Gastrocnemius medialis (tissue), 4 donors: ENCODE measurements at regions not wholly inside any gene's neighbourhood (a gene's known extent, or its start where the extent isn't known, plus 50 kb on each side); places are given as distances from the start of the nearest gene placed in this dataset.

Experiments
- ATAC-seq, 2 donors: fragments of 150-250 bp; one replicate each; pipeline ENCODE4 v1.9.1; 2016
- DNase-seq, 2 donors: peaks; one replicate each; pipeline ENCODE4 v3.0.0-alpha.2; 2019
- H3K27ac ChIP-seq, 4 donors: fragments of 200-600 bp; sonication (generic); 1 replicate in 1 of 4; 2 replicates in 3 of 4; pipeline ENCODE4 v1.5.1; 2016 to 2018; ENCODE audit warnings: mild to moderate bottlenecking in 2 of 4, moderate library complexity in 1 of 4
- H3K27me3 ChIP-seq, 3 donors: fragments of 200-600 bp; sonication (generic) in 2 of 3; 1 replicate in 1 of 3; 2 replicates in 2 of 3; pipeline versions ENCODE4 v1.5.1 to v1.6.0; 2016 to 2019; ENCODE audit warnings: mild to moderate bottlenecking in 1 of 3, moderate library complexity in 1 of 3
- H3K36me3 ChIP-seq, 2 donors: fragments of 200-600 bp; sonication (generic) in 1 of 2; one replicate each; pipeline ENCODE4 v1.5.1; 2017 to 2018
- H3K4me1 ChIP-seq, 2 donors: fragments of 200-600 bp; sonication (generic) in 1 of 2; one replicate each; pipeline ENCODE4 v1.5.1; 2016 to 2017; ENCODE audit warnings: mild to moderate bottlenecking in 2 of 2
- H3K4me3 ChIP-seq, 4 donors: fragments of 200-600 bp; sonication (generic) in 3 of 4; 1 replicate in 1 of 4; 2 replicates in 3 of 4; pipeline ENCODE4 v1.5.1; 2016 to 2019; ENCODE audit warnings: mild to moderate bottlenecking in 2 of 4
- H3K9me3 ChIP-seq, 3 donors: fragments of 200-600 bp; sonication (generic) in 2 of 3; 1 replicate in 1 of 3; 2 replicates in 2 of 3; pipeline ENCODE4 v1.5.1; 2016 to 2019
- POLR2A ChIP-seq, 2 donors: fragments of 450-650 bp; IDR thresholded peaks; one replicate each; pipeline ENCODE4 v1.6.1; 2017; ENCODE audit warnings: antibody characterized with exemption in 2 of 2, mild to moderate bottlenecking in 2 of 2, moderate library complexity in 2 of 2
- in situ Hi-C, 4 donors: fragments of 200-750 bp; cut with MboI; loops; one replicate each; pipeline versions ENCODE4 v1.15.0 to v1.8.0; 2017; ENCODE audit warnings: low sequenced_read_pairs in 4 of 4
- intact Hi-C: fragments of 100-400 bp; cut with DNase I; formaldehyde crosslinking; loops from one replicate; pipeline ENCODE4 v1.15.1; 2023; ENCODE audit warnings: low total_unique reads
- TF ChIP-seq, protein P1 (sequence below), 5 experiments: fragments of 450-650 bp in 3 of 5; fragments of 200-600 bp in 2 of 5; sonication (generic) in 2 of 5; IDR thresholded peaks in 4 of 5; conservative IDR thresholded peaks in 1 of 5; 1 replicate in 4 of 5; 2 replicates in 1 of 5; pipeline ENCODE4 v1.5.1; 2016 to 2019; ENCODE audit warnings: antibody characterized with exemption in 5 of 5, mild to moderate bottlenecking in 3 of 5, moderate library complexity in 3 of 5

DNA sequence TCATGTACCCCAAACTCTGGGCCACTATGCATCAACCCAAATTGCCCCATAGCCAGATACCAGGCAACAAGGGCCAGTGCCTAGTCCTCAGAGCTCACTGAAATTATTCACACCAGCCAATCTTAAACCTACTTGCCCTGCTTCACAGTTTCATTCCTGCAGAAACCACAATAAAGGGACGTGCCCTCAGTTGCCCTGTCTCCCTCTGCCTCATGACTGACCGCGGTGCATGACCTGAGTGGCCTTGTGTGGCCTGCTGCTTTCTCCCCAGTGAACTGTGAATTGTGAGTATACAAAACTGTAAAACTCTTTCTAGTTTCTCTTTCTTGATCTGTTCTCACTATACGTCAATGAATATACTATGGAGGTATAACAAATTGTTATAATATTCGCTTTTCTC is 490.9 kb upstream of the MIS18BP1 start:
- no peaks in the 10 kb centered on the region for H3K27me3 ChIP-seq
- in situ Hi-C loops (no loop called here), intact Hi-C loops (no loop called here)
- H3K36me3 ChIP-seq: no peaks in the 10 kb centered on the region
- no peak for DNase-seq
- no peaks in the 10 kb centered on the region for H3K4me1 ChIP-seq
- no peak overlapping the region for H3K27ac ChIP-seq
- no peak overlapping the region for H3K4me3 ChIP-seq
- ATAC-seq: no peak
- TF ChIP-seq, protein P1, sequence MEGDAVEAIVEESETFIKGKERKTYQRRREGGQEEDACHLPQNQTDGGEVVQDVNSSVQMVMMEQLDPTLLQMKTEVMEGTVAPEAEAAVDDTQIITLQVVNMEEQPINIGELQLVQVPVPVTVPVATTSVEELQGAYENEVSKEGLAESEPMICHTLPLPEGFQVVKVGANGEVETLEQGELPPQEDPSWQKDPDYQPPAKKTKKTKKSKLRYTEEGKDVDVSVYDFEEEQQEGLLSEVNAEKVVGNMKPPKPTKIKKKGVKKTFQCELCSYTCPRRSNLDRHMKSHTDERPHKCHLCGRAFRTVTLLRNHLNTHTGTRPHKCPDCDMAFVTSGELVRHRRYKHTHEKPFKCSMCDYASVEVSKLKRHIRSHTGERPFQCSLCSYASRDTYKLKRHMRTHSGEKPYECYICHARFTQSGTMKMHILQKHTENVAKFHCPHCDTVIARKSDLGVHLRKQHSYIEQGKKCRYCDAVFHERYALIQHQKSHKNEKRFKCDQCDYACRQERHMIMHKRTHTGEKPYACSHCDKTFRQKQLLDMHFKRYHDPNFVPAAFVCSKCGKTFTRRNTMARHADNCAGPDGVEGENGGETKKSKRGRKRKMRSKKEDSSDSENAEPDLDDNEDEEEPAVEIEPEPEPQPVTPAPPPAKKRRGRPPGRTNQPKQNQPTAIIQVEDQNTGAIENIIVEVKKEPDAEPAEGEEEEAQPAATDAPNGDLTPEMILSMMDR (IDR thresholded peaks at IDR 0.05 in 4 of 5, conservative IDR thresholded peaks at IDR 0.05 in 1 of 5): no peak
- no peak for TF ChIP-seq POLR2A (IDR thresholded peaks at IDR 0.05)
- H3K9me3 ChIP-seq: no peaks in the 10 kb centered on the region

DNA sequence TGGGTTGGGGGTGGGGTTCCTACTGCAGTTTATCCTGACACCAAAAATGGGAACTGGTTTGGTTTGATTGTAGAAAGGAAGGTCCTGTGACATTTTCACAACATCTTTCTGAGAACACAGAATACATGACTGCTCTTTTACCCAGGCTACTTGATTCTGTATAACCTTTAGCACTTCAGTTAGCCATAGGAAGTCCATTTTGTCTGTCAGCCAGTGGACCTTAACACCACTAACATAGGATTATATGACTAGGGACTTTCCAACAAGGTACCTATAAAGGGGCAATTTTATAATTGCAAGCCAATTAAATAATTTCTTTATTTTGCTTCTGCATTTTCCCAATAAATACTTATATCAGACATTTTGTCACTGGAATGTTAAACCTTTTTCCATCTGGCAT is 489.2 kb upstream of the MIS18BP1 start:
- DNase-seq: no peak
- no peak for ATAC-seq
- no peaks in the 10 kb centered on the region for H3K4me1 ChIP-seq
- intact Hi-C loops (no loop called here), in situ Hi-C loops (no loop called here)
- H3K27me3 ChIP-seq: no peaks in the 10 kb centered on the region
- no peak overlapping the region for H3K4me3 ChIP-seq
- no peaks in the 10 kb centered on the region for H3K9me3 ChIP-seq
- TF ChIP-seq, protein P1 (IDR thresholded peaks at IDR 0.05 in 4 of 5, conservative IDR thresholded peaks at IDR 0.05 in 1 of 5): no peak
- no peak for TF ChIP-seq POLR2A (IDR thresholded peaks at IDR 0.05)
- H3K36me3 ChIP-seq: no peaks in the 10 kb centered on the region
- no peak overlapping the region for H3K27ac ChIP-seq

DNA sequence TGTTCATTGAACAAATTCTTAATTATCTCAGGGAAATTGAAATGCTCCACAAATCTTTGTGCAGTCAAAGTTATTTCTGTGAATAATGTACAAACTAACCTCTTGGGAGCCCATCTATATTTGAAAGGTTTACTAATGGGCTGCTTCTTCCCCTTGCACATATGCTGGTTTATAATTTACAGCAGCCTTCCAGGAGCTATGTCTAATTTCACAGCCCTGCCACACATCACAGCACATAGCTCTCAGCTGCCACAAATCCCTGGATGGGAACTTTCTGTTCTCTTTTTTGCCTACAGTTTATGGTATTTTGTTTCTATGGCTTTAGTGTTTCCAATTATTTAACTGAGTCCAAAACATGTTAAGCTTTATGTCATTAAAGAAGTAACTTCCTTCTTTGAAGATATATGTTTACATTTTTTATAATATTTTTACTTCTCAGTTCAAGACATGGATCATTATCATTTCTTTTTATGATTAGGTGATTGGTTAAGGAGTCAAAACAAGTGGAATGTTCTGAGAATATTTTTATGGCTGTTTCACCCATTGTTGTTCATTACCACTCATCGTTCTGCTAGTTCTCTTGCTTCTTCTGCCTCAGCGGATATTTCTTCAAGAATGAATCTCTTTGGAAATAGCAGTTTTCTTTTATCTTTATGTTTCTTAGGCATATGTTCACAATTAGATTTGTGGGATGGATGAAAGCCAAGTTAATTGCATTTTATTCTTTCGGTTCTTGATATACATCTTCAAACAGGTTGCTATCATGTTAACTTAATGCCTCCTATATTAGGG is 475.6 kb upstream of the MIS18BP1 start:
- Histone ChIP-seq H3K27me3 (no peaks in the 10 kb centered on the region), H3K9me3 (no peaks in the 10 kb centered on the region), H3K4me3 (no peak overlapping the region), H3K27ac (no peak overlapping the region), H3K36me3 (no peaks in the 10 kb centered on the region), H3K4me1 (no peaks in the 10 kb centered on the region)
- intact Hi-C loops: no loop called here
- DNase-seq (no peak), ATAC-seq (no peak)
- TF ChIP-seq, protein P1 (IDR thresholded peaks at IDR 0.05 in 4 of 5, conservative IDR thresholded peaks at IDR 0.05 in 1 of 5): no peak
- no peak for TF ChIP-seq POLR2A (IDR thresholded peaks at IDR 0.05)
- in situ Hi-C loops: no loop called here

DNA sequence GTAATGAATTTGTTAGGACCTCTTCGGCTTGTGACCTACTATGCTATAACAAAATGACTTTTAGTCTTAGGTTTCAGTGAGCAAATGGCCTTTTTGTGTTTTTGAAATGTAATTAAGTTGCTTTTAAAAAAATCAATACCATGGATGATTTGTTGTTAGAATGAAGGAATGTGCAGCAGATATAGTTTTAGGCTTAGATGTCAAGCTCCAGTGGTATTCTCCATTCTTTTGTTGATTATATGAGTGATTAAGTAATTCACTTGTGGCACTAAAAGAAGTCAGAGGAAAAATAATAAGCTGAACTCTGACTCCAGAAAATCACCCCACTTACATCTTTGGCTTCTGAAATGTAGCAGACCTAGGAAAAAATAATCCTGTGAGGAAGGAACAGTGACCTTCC is 474.1 kb upstream of the MIS18BP1 start:
- no peaks in the 10 kb centered on the region for H3K4me1 ChIP-seq
- no peaks in the 10 kb centered on the region for H3K9me3 ChIP-seq
- no peaks in the 10 kb centered on the region for H3K36me3 ChIP-seq
- no peak for DNase-seq
- in situ Hi-C loops: no loop called here
- H3K27me3 ChIP-seq: no peaks in the 10 kb centered on the region
- ATAC-seq: no peak
- no peak overlapping the region for H3K4me3 ChIP-seq
- intact Hi-C loops: no loop called here
- no peak for TF ChIP-seq POLR2A (IDR thresholded peaks at IDR 0.05)
- TF ChIP-seq, protein P1 (IDR thresholded peaks at IDR 0.05 in 4 of 5, conservative IDR thresholded peaks at IDR 0.05 in 1 of 5): no peak
- no peak overlapping the region for H3K27ac ChIP-seq

DNA sequence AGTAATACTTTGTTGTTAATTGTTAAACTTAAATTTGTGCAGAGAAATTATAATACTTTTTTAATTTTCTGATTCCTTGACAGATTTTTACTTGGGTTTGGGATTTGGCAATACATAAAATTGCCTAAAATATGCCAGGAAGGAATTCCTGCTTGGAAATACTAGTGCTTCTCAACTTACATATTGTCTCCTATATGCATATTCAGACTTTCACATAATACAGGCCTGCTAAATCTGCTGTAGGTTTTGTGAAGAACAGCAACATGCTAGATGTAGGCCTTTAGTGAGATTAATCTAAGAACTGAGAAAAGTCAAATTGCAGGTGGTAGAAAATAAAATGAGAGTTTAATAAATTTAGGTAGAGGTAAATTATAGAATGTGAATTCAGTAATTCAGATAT is 468.5 kb upstream of the MIS18BP1 start:
- no peaks in the 10 kb centered on the region for H3K27me3 ChIP-seq
- in situ Hi-C loops (no loop called here), intact Hi-C loops (no loop called here)
- DNase-seq (no peak), ATAC-seq (no peak)
- TF ChIP-seq POLR2A (IDR thresholded peaks at IDR 0.05): no peak
- TF ChIP-seq, protein P1 (IDR thresholded peaks at IDR 0.05 in 4 of 5, conservative IDR thresholded peaks at IDR 0.05 in 1 of 5): no peak
- no peak overlapping the region for H3K4me3 ChIP-seq
- no peaks in the 10 kb centered on the region for H3K36me3 ChIP-seq
- H3K9me3 ChIP-seq: no peaks in the 10 kb centered on the region
- H3K4me1 ChIP-seq: no peaks in the 10 kb centered on the region
- H3K27ac ChIP-seq: no peak overlapping the region
